Endothelial cell of umbilical vein (primary cell): ENCODE measurements at regions not wholly inside any gene's neighbourhood (a gene's known extent, or its start where the extent isn't known, plus 50 kb on each side); places are given as distances from the start of the nearest gene placed in this dataset.

Source experiments
- EZH2 ChIP-seq: IDR thresholded peaks from 2 replicates; pipeline ENCODE4 v1.6.1; 2012; ENCODE audit warnings: borderline replicate concordance, low read depth, mild to moderate bottlenecking, moderate library complexity, low read length, inconsistent platforms; ENCODE audit not compliant: severe bottlenecking
- JUN ChIP-seq: IDR thresholded peaks from 2 replicates; pipeline ENCODE4 v1.6.1; 2011; ENCODE audit warnings: borderline replicate concordance, low read depth; ENCODE audit not compliant: insufficient read length, insufficient read depth
- POLR2A ChIP-seq: IDR thresholded peaks from 2 replicates; pipeline ENCODE4 v1.6.1; 2012; ENCODE audit warnings: low read depth, mild to moderate bottlenecking, control low read depth, low read length
- POLR2AphosphoS5 ChIP-seq: IDR thresholded peaks from 2 replicates; pipeline ENCODE4 v1.6.1; 2012; ENCODE audit warnings: low read depth, mild to moderate bottlenecking, control low read depth, low read length, moderate library complexity; ENCODE audit not compliant: insufficient read depth
- TF ChIP-seq, protein P1 (sequence below), 2 donors: IDR thresholded peaks; 1 replicate in 1 of 2; 2 replicates in 1 of 2; pipeline ENCODE4 v1.5.1; 2011; ENCODE audit warnings: low read length in 2 of 2, mild to moderate bottlenecking in 2 of 2, moderate library complexity in 2 of 2, control low read depth in 1 of 2, inconsistent platforms in 1 of 2, low read depth in 1 of 2; ENCODE audit not compliant: insufficient read depth in 1 of 2; ENCODE audit errors: extremely low read depth in 1 of 2
- TF ChIP-seq, protein P2 (sequence below): IDR thresholded peaks from 2 replicates; pipeline ENCODE4 v1.6.1; 2011; ENCODE audit not compliant: insufficient read depth, insufficient read length

DNA sequence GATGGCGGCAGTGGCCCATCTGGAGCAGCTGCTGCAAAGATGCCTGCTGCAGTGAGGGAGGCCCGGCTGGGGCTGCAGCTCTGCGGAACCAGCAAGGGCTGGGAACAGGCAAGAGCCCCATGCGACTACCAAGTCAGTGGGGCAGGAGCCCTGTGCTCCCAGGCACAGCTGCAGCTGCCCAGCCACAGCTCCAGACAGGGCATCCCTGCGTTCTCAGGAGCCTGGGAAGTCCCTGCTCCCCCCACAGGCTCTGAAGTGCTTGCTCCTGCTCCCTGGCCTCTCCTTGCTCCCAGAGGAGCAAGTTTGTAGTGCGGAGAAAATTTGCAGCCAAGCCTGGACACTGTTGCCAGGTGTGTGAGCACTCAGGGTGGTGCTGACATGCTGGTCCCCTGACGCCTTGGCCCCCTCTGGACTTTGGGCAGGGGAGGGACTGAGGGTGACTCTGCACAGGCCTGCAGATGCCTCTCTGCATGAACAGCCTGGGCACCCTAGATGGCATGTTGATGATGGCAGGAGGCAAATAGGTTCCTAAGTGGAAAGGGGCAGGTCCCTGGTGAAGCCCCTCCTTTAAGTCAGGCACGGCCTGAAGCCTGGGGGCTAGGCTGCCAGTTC is 105.6 kb downstream of the LYZL1 start:
- TF ChIP-seq, protein P1, sequence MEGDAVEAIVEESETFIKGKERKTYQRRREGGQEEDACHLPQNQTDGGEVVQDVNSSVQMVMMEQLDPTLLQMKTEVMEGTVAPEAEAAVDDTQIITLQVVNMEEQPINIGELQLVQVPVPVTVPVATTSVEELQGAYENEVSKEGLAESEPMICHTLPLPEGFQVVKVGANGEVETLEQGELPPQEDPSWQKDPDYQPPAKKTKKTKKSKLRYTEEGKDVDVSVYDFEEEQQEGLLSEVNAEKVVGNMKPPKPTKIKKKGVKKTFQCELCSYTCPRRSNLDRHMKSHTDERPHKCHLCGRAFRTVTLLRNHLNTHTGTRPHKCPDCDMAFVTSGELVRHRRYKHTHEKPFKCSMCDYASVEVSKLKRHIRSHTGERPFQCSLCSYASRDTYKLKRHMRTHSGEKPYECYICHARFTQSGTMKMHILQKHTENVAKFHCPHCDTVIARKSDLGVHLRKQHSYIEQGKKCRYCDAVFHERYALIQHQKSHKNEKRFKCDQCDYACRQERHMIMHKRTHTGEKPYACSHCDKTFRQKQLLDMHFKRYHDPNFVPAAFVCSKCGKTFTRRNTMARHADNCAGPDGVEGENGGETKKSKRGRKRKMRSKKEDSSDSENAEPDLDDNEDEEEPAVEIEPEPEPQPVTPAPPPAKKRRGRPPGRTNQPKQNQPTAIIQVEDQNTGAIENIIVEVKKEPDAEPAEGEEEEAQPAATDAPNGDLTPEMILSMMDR (IDR thresholded peaks at IDR 0.05; ENCODE audit: extremely low read depth in 1 of 2, insufficient read depth in 1 of 2, low read depth in 1 of 2, low read length in 2 of 2), result no peak
- TF ChIP-seq, protein P2, sequence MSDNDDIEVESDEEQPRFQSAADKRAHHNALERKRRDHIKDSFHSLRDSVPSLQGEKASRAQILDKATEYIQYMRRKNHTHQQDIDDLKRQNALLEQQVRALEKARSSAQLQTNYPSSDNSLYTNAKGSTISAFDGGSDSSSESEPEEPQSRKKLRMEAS, result no peak
- TF ChIP-seq POLR2A, result no peak
- no peak for TF ChIP-seq EZH2
- no peak for TF ChIP-seq POLR2AphosphoS5
- no peak for TF ChIP-seq JUN
